ENCODE measurements at regions not wholly inside any gene's neighbourhood (a gene's known extent, or its start where the extent isn't known, plus 50 kb on each side); places are given as distances from the start of the nearest gene placed in this dataset.

- no peaks in the 10 kb centered on the region for H3K36me3 ChIP-seq (replicated peaks; ENCODE audit: low read depth, low read length)
- H3K27me3 ChIP-seq (ENCODE audit: low read depth, low read length) = no peaks in the 10 kb centered on the region
- no peak overlapping the region for H3K4me3 ChIP-seq (ENCODE audit: low read length)
- no peak for TF ChIP-seq EZH2phosphoT487 (IDR thresholded peaks at IDR 0.05; ENCODE audit: low read depth)
- no peak for TF ChIP-seq CTCF (IDR thresholded peaks at IDR 0.05; ENCODE audit: low read depth, low read length)
- H2AFZ ChIP-seq (ENCODE audit: low read depth, low read length) = no peak overlapping the region
- H3K9ac ChIP-seq (ENCODE audit: low read length) = no peak overlapping the region
- H3K27ac ChIP-seq (ENCODE audit: low read length) = no peak overlapping the region
- H3K9me3 ChIP-seq (ENCODE audit: insufficient read depth, low read length) = no peaks in the 10 kb centered on the region
- no peaks in the 10 kb centered on the region for H3K4me1 ChIP-seq (ENCODE audit: low read length)
- H3K79me2 ChIP-seq (ENCODE audit: low read length) = no peaks in the 10 kb centered on the region
- H4K20me1 ChIP-seq (ENCODE audit: insufficient read depth, low read length) = no peaks in the 10 kb centered on the region
- H3K4me2 ChIP-seq (ENCODE audit: low read length) = no peak overlapping the region
Measured at GRCh38 chr5:20655211-20655610, 667.2 kb upstream of the CDH18 start.

- H3K27me3 ChIP-seq (ENCODE audit: low read depth, low read length) = no peaks in the 10 kb centered on the region
- H4K20me1 ChIP-seq (ENCODE audit: insufficient read depth, low read length) = no peaks in the 10 kb centered on the region
- no peaks in the 10 kb centered on the region for H3K9me3 ChIP-seq (ENCODE audit: insufficient read depth, low read length)
- H3K4me2 ChIP-seq (ENCODE audit: low read length) = no peak overlapping the region
- no peaks in the 10 kb centered on the region for H3K36me3 ChIP-seq (replicated peaks; ENCODE audit: low read depth, low read length)
- no peak overlapping the region for H3K9ac ChIP-seq (ENCODE audit: low read length)
- no peaks in the 10 kb centered on the region for H3K79me2 ChIP-seq (ENCODE audit: low read length)
- no peak overlapping the region for H2AFZ ChIP-seq (ENCODE audit: low read depth, low read length)
- no peak for TF ChIP-seq EZH2phosphoT487 (IDR thresholded peaks at IDR 0.05; ENCODE audit: low read depth)
- TF ChIP-seq CTCF (IDR thresholded peaks at IDR 0.05; ENCODE audit: low read depth, low read length) = no peak
- H3K4me3 ChIP-seq (ENCODE audit: low read length) = no peak overlapping the region
- H3K27ac ChIP-seq (ENCODE audit: low read length) = no peak overlapping the region
- H3K4me1 ChIP-seq (ENCODE audit: low read length) = no peaks in the 10 kb centered on the region
Measured at GRCh38 chr5:20654746-20655145, 666.7 kb upstream of the CDH18 start.

- H3K27me3 ChIP-seq (ENCODE audit: low read depth, low read length) = no peaks in the 10 kb centered on the region
- no peak overlapping the region for H3K4me3 ChIP-seq (ENCODE audit: low read length)
- TF ChIP-seq CTCF (IDR thresholded peaks at IDR 0.05; ENCODE audit: low read depth, low read length) = no peak
- TF ChIP-seq EZH2phosphoT487 (IDR thresholded peaks at IDR 0.05; ENCODE audit: low read depth) = no peak
- H3K4me1 ChIP-seq (ENCODE audit: low read length) = no peaks in the 10 kb centered on the region
- no peaks in the 10 kb centered on the region for H4K20me1 ChIP-seq (ENCODE audit: insufficient read depth, low read length)
- no peaks in the 10 kb centered on the region for H3K36me3 ChIP-seq (replicated peaks; ENCODE audit: low read depth, low read length)
- H3K79me2 ChIP-seq (ENCODE audit: low read length) = no peaks in the 10 kb centered on the region
- no peak overlapping the region for H3K9ac ChIP-seq (ENCODE audit: low read length)
- H2AFZ ChIP-seq (ENCODE audit: low read depth, low read length) = no peak overlapping the region
- H3K9me3 ChIP-seq (ENCODE audit: insufficient read depth, low read length) = no peaks in the 10 kb centered on the region
- H3K4me2 ChIP-seq (ENCODE audit: low read length) = no peak overlapping the region
- no peak overlapping the region for H3K27ac ChIP-seq (ENCODE audit: low read length)
Measured at GRCh38 chr5:20654033-20654432, 666.0 kb upstream of the CDH18 start.

- H3K79me2 ChIP-seq (ENCODE audit: low read length) = no peaks in the 10 kb centered on the region
- H2AFZ ChIP-seq (ENCODE audit: low read depth, low read length) = no peak overlapping the region
- H3K4me3 ChIP-seq (ENCODE audit: low read length) = no peak overlapping the region
- TF ChIP-seq CTCF (IDR thresholded peaks at IDR 0.05; ENCODE audit: low read depth, low read length) = no peak
- TF ChIP-seq EZH2phosphoT487 (IDR thresholded peaks at IDR 0.05; ENCODE audit: low read depth) = no peak
- no peak overlapping the region for H3K4me2 ChIP-seq (ENCODE audit: low read length)
- H3K27me3 ChIP-seq (ENCODE audit: low read depth, low read length) = no peaks in the 10 kb centered on the region
- H3K4me1 ChIP-seq (ENCODE audit: low read length) = no peaks in the 10 kb centered on the region
- H3K9ac ChIP-seq (ENCODE audit: low read length) = no peak overlapping the region
- H3K36me3 ChIP-seq (replicated peaks; ENCODE audit: low read depth, low read length) = no peaks in the 10 kb centered on the region
- no peak overlapping the region for H3K27ac ChIP-seq (ENCODE audit: low read length)
- H4K20me1 ChIP-seq (ENCODE audit: insufficient read depth, low read length) = no peaks in the 10 kb centered on the region
- no peaks in the 10 kb centered on the region for H3K9me3 ChIP-seq (ENCODE audit: insufficient read depth, low read length)
Measured at GRCh38 chr5:20649966-20650365, 662.0 kb upstream of the CDH18 start.
